Upper lobe of right lung (tissue), 1 donor: ENCODE measurements at regions not wholly inside any gene's neighbourhood (a gene's known extent, or its start where the extent isn't known, plus 50 kb on each side); places are given as distances from the start of the nearest gene placed in this dataset.

ENCODE experiments used
- ATAC-seq: fragments of 200-7000 bp; cut with Tn5 transposase; one replicate; pipeline ENCODE4 v1.9.1; 2020; ENCODE audit warnings: mild to moderate bottlenecking, moderate library complexity
- DNase-seq: peaks from one replicate; pipeline ENCODE4 v3.0.0-alpha.2; 2020
- H3K27ac ChIP-seq: fragments of 200-600 bp; one replicate; pipeline ENCODE4 v1.8.0; 2022
- H3K27me3 ChIP-seq: fragments of 200-600 bp; one replicate; pipeline ENCODE4 v1.8.0; 2022; ENCODE audit warnings: mild to moderate bottlenecking
- H3K36me3 ChIP-seq: fragments of 200-600 bp; one replicate; pipeline ENCODE4 v1.8.0; 2022
- H3K4me1 ChIP-seq: fragments of 200-600 bp; one replicate; pipeline ENCODE4 v1.8.0; 2022
- H3K4me3 ChIP-seq: fragments of 200-600 bp; one replicate; pipeline ENCODE4 v1.8.0; 2022; ENCODE audit warnings: mild to moderate bottlenecking
- H3K9me3 ChIP-seq: fragments of 200-600 bp; one replicate; pipeline ENCODE4 v1.8.0; 2022
- CTCF ChIP-seq: fragments of 200-600 bp; IDR thresholded peaks from one replicate; pipeline ENCODE4 v1.8.0; 2022; ENCODE audit warnings: antibody characterized with exemption
- intact Hi-C: fragments of 100-400 bp; cut with DNase I; formaldehyde crosslinking; loops from one replicate; pipeline ENCODE4 v1.11.0; 2022
- donor health status: DM: no; HTN: yes; CAD: no; lungs with severe emphysema.

GRCh38 chr3:117018655-117019054, 309.1 kb downstream of the TUSC7 start:
- ATAC-seq (no peak), DNase-seq (no peak)
- Histone ChIP-seq H3K36me3 (no peaks in the 10 kb centered on the region), H3K27ac (no peak overlapping the region), H3K9me3 (no peaks in the 10 kb centered on the region), H3K27me3 (no peaks in the 10 kb centered on the region), H3K4me3 (no peak overlapping the region), H3K4me1 (no peaks in the 10 kb centered on the region)
- TF ChIP-seq CTCF = no peak
- intact Hi-C loops = no loop called here

DNA sequence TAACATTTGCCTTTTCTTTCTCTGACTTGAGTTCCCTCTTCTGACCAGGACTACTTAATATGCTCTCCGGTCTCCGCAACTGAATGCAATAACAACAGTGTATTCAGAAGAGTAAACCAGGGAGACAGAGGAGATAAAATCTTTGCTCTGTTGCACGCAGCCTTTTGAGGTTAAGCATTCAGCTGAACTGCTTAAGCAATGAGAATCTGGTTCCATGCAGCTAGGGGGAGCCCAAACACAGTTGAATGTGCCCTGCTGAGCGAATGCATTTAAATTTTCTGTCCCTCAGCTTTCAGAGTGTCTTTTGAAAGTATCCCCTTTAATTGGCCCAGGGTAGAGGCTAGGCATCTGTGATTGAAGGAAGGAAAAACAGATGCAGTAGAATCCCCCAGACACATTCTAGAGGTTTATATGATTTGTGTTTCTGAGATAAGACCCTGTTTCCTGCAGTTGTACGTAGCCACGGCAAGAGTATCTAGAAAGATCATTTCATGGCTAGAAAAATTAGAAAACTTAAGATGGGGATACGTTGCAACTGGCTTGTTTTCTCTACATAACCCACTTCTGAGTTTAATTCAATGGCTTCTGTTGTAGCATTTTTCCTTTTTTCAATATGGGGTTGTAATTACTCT, 309.6 kb downstream of the TUSC7 start:
- peak; percentile 74 for TF ChIP-seq CTCF
- Histone ChIP-seq H3K4me1 (no peaks in the 10 kb centered on the region), H3K9me3 (no peaks in the 10 kb centered on the region), H3K27ac (no peak overlapping the region), H3K27me3 (no peaks in the 10 kb centered on the region), H3K4me3 (no peak overlapping the region), H3K36me3 (no peaks in the 10 kb centered on the region)
- ATAC-seq (peak; percentile 92), DNase-seq (no peak)
- intact Hi-C loops = no loop called here

GRCh38 chr3:117026401-117026800, 316.8 kb downstream of the TUSC7 start:
- no peak overlapping the region for H3K4me3 ChIP-seq
- DNase-seq = no peak
- no peak overlapping the region for H3K27ac ChIP-seq
- H3K4me1 ChIP-seq = no peaks in the 10 kb centered on the region
- ATAC-seq = no peak
- intact Hi-C loops = no loop called here
- no peaks in the 10 kb centered on the region for H3K9me3 ChIP-seq
- H3K36me3 ChIP-seq = no peaks in the 10 kb centered on the region
- no peaks in the 10 kb centered on the region for H3K27me3 ChIP-seq
- no peak for TF ChIP-seq CTCF

DNA sequence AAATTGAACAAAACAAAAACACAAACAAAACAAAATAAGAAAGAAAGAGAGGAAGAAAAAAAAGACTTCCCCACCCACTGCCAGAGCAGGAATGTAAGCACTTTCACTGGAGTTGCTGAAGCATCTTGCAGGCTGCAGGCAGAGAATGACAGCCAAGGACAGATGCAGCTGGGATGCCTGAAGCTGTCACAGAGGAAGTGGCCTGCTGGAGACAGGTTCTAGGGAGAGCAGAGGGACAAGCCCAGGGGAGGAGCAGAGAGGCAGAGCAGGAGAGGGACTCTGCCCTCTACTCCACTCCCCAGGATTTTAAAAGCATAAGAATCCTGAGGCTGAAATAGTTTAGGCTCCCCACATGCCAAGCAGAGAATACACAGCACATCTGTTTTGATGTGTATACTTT, 326.2 kb downstream of the TUSC7 start:
- Histone ChIP-seq H3K9me3 (no peaks in the 10 kb centered on the region), H3K36me3 (no peaks in the 10 kb centered on the region), H3K4me3 (no peak overlapping the region), H3K27ac (peak overlapping the region; percentile 75), H3K27me3 (no peaks in the 10 kb centered on the region), H3K4me1 (peaks cover 6% of the 10 kb centered on the region)
- intact Hi-C loops = no loop called here
- peak; percentile 80 for ATAC-seq
- DNase-seq = no peak
- no peak for TF ChIP-seq CTCF

- no peak for TF ChIP-seq CTCF
- Histone ChIP-seq H3K27me3 (no peaks in the 10 kb centered on the region), H3K27ac (peak overlapping the region; percentile 75)
Observed at GRCh38 chr3:117036259-117036799, 326.8 kb downstream of the TUSC7 start.

More at GRCh38 chr3:117036259-117036799, 326.8 kb downstream of the TUSC7 start:
- Histone ChIP-seq H3K36me3 (no peaks in the 10 kb centered on the region), H3K9me3 (no peaks in the 10 kb centered on the region), H3K4me1 (peaks cover 6% of the 10 kb centered on the region), H3K4me3 (no peak overlapping the region)
- intact Hi-C loops = no loop called here
- DNase-seq (no peak), ATAC-seq (peak; percentile 97)
